Upper lobe of left lung (tissue), 6 donors: ENCODE measurements at regions not wholly inside any gene's neighbourhood (a gene's known extent, or its start where the extent isn't known, plus 50 kb on each side); places are given as distances from the start of the nearest gene placed in this dataset.

Experiments
- ATAC-seq, 2 donors: fragments of 200-7000 bp; cut with Tn5 transposase; one replicate each; pipeline ENCODE4 v1.9.1; 2022; ENCODE audit warnings: mild to moderate bottlenecking in 2 of 2, moderate library complexity in 2 of 2; ENCODE audit not compliant: low FRiP score in 2 of 2
- DNase-seq, 2 donors: peaks; one replicate each; pipeline ENCODE4 v3.0.0-alpha.2; 2019 to 2020
- H3K27ac ChIP-seq, 4 donors: fragments of 200-600 bp; sonication (generic); one replicate each; pipeline ENCODE4 v1.5.1; 2016 to 2019
- H3K27me3 ChIP-seq, 4 donors: fragments of 200-600 bp; sonication (generic); one replicate each; pipeline ENCODE4 v1.5.1; 2017 to 2019
- H3K36me3 ChIP-seq, 4 donors: fragments of 200-600 bp; sonication (generic); one replicate each; pipeline ENCODE4 v1.5.1; 2016 to 2019
- H3K4me1 ChIP-seq, 4 donors: fragments of 200-600 bp; sonication (generic); one replicate each; pipeline ENCODE4 v1.5.1; 2018 to 2019
- H3K4me3 ChIP-seq, 4 donors: fragments of 200-600 bp; sonication (generic); one replicate each; pipeline ENCODE4 v1.5.1; 2017 to 2019; ENCODE audit warnings: mild to moderate bottlenecking in 2 of 4, moderate library complexity in 1 of 4
- H3K9me3 ChIP-seq, 4 donors: fragments of 200-600 bp; sonication (generic); one replicate each; pipeline ENCODE4 v1.5.1; 2018 to 2019
- CTCF ChIP-seq, 6 experiments: fragments of 450-650 bp in 4 of 6; fragments of 200-600 bp in 2 of 6; sonication (generic) in 2 of 6; IDR thresholded peaks; one replicate each; pipeline ENCODE4 v1.5.1; 2016 to 2019; ENCODE audit warnings: antibody characterized with exemption in 6 of 6
- EP300 ChIP-seq, 4 donors: sonication (generic); formaldehyde crosslinking; IDR thresholded peaks; one replicate each; pipeline ENCODE4 v1.5.1; 2017; ENCODE audit warnings: antibody characterized with exemption in 4 of 4, control low read depth in 2 of 4
- POLR2A ChIP-seq, 4 donors: fragments of 450-650 bp; IDR thresholded peaks; one replicate each; pipeline ENCODE4 v1.5.1; 2016 to 2017; ENCODE audit warnings: antibody characterized with exemption in 4 of 4, mild to moderate bottlenecking in 2 of 4
- POLR2AphosphoS5 ChIP-seq, 2 donors: sonication (generic); formaldehyde crosslinking; IDR thresholded peaks; one replicate each; pipeline ENCODE4 v1.5.1; 2017; ENCODE audit warnings: antibody characterized with exemption in 2 of 2
- WGBS, 2 donors: methylation state at CpG; one replicate each; pipeline ENCODE4 v1.1.5; 2017 to 2018; 5-methylcytosine and 5-hydroxymethylcytosine counted together
- donor health status: DM: no; HTN: no; CAD: no; lungs with moderate emphysema.
- donor health status: DM: no; HTN: yes; CAD: no; lungs with severe emphysema.

DNA sequence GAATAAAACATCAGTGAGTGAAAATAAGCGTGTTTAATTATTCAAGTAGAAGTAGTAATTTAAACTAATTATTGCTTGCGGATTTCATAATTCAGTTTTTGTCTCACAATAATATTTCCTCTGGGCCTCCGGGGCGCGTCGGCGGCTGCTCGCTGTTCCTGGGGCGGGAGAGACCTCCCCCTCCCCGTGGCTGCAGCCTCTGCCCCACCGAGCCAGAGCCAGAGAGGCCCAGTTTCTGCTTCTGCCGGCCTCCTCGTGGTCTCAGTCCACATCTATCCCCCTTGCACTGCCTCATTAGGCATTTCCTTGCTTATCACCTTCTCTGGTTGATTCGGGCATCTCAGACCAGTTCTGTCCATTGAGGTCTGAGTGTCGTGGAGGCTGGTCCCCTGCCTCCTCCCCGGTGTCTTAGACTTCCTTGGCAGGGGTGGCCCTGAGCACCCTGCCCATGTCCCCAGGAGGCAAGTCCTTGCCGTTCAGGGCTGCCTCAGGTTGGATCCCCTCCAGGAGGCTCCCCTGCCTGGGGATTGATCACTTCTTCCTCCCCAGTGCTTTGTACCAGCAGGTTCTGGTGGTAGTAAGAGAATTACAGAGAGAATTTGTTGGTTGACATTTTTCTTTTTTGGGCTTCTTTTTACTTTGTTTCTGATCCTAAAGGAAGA lies 78.0 kb downstream of the SLC25A47 start:
- Histone ChIP-seq H3K4me1 (peaks cover 3 to 10% (median 7%) of the 10 kb centered on the region in 4 donors), H3K36me3 (no peaks in the 10 kb centered on the region), H3K4me3 (no peak overlapping the region), H3K27me3 (no peaks in the 10 kb centered on the region), H3K9me3 (no peaks in the 10 kb centered on the region), H3K27ac (no peak overlapping the region)
- ATAC-seq (no peak), DNase-seq (peak in 1 of 2 donors; percentile 67)
- TF ChIP-seq CTCF (IDR thresholded peaks at IDR 0.05) (no peak), POLR2A (IDR thresholded peaks at IDR 0.05) (no peak), POLR2AphosphoS5 (IDR thresholded peaks at IDR 0.05) (no peak), EP300 (IDR thresholded peaks at IDR 0.05) (no peak)
- 79 to 87% methylated on average over 14 to 17 of the region's 17 CpGs for WGBS, 2 donors

GRCh38 chr14:100401792-100402191 lies 78.7 kb downstream of the SLC25A47 start:
- ATAC-seq: no peak
- Histone ChIP-seq H3K36me3 (no peaks in the 10 kb centered on the region), H3K4me1 (peaks cover 10 to 17% (median 13%) of the 10 kb centered on the region in 4 donors), H3K27ac (no peak overlapping the region), H3K4me3 (no peak overlapping the region), H3K9me3 (no peaks in the 10 kb centered on the region), H3K27me3 (no peaks in the 10 kb centered on the region)
- TF ChIP-seq CTCF (IDR thresholded peaks at IDR 0.05) (no peak), POLR2AphosphoS5 (IDR thresholded peaks at IDR 0.05) (no peak), POLR2A (IDR thresholded peaks at IDR 0.05) (no peak), EP300 (IDR thresholded peaks at IDR 0.05) (no peak)
- DNase-seq: no peak
- 80% methylated on average over 3 of the region's 3 CpGs for WGBS, 2 donors

GRCh38 chr14:100402631-100403030 lies 79.5 kb downstream of the SLC25A47 start:
- Histone ChIP-seq H3K4me3 (no peak overlapping the region), H3K9me3 (no peaks in the 10 kb centered on the region), H3K27ac (no peak overlapping the region), H3K4me1 (peaks cover 11 to 18% (median 15%) of the 10 kb centered on the region in 4 donors), H3K27me3 (no peaks in the 10 kb centered on the region), H3K36me3 (no peaks in the 10 kb centered on the region)
- WGBS, 2 donors: 43 to 47% methylated on average over 7 of the region's 7 CpGs
- no peak for TF ChIP-seq EP300 (IDR thresholded peaks at IDR 0.05)
- no peak for TF ChIP-seq CTCF (IDR thresholded peaks at IDR 0.05)
- TF ChIP-seq POLR2A (IDR thresholded peaks at IDR 0.05): no peak
- no peak for TF ChIP-seq POLR2AphosphoS5 (IDR thresholded peaks at IDR 0.05)
- ATAC-seq (no peak), DNase-seq (no peak)

DNA sequence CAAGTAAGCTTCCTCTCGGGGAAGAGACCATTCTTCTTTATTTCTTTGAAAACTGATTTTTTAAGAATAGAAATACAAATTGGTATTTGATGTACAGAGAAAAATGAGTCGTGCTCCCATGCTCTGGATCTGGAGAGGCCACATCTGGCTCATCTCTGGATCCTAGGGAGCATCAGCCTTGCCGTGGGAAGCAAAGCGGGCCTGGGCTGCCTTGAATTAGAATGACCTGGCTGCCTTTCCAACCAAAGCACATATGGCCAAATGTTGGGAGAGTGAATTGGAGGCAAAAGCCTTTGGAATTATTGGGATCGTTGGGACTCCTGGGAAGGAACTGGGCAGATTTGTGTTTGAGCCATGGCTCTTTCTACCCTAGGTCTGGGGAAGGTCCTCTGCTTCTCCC lies 80.0 kb downstream of the SLC25A47 start:
- no peaks in the 10 kb centered on the region for H3K27me3 ChIP-seq
- H3K9me3 ChIP-seq: no peaks in the 10 kb centered on the region
- WGBS, 2 donors: 92 to 97% methylated on average over 5 of the region's 5 CpGs
- H3K4me1 ChIP-seq: peaks cover 11 to 18% (median 15%) of the 10 kb centered on the region in 4 donors
- H3K4me3 ChIP-seq: no peak overlapping the region
- no peaks in the 10 kb centered on the region for H3K36me3 ChIP-seq
- DNase-seq (no peak), ATAC-seq (no peak)
- no peak overlapping the region for H3K27ac ChIP-seq
- TF ChIP-seq EP300 (IDR thresholded peaks at IDR 0.05) (no peak), POLR2A (IDR thresholded peaks at IDR 0.05) (no peak), POLR2AphosphoS5 (IDR thresholded peaks at IDR 0.05) (no peak), CTCF (IDR thresholded peaks at IDR 0.05) (no peak)

DNA sequence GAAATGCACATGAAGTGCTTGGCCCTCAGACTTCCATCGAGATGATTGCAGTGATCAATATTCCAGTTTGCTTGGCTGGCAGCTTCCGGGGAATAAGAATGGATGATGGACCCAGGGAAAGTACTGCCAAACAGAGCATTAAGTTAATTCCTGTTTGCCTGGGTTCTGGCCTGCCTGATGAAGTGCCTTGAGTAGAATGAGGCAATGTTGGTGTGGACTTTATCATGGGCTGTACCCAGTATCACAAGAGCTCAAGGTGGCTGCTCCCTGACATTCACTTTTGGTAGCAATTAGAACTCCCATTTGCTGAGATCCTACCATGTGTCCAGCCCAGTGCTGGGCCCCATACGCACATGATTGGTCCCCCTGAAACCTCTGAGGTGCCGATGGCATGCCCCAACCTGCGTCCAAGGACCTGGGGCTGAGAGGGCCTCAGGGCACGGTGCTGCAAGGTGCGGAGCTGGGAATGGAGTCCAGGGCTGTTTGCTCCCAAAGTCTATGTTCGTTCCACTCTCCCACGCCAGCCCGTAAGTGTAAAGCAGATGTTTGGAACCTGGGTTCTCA lies 80.7 kb downstream of the SLC25A47 start:
- 98% methylated on average over 9 to 10 of the region's 10 CpGs for WGBS, 2 donors
- Histone ChIP-seq H3K27ac (no peak overlapping the region), H3K36me3 (no peaks in the 10 kb centered on the region), H3K27me3 (no peaks in the 10 kb centered on the region), H3K9me3 (no peaks in the 10 kb centered on the region), H3K4me1 (peaks cover 11 to 18% (median 15%) of the 10 kb centered on the region in 4 donors), H3K4me3 (no peak overlapping the region)
- no peak for TF ChIP-seq EP300 (IDR thresholded peaks at IDR 0.05)
- no peak for TF ChIP-seq POLR2A (IDR thresholded peaks at IDR 0.05)
- TF ChIP-seq CTCF (IDR thresholded peaks at IDR 0.05): no peak
- TF ChIP-seq POLR2AphosphoS5 (IDR thresholded peaks at IDR 0.05): no peak
- DNase-seq: no peak
- ATAC-seq: no peak
